ENCODE measurements at regions not wholly inside any gene's neighbourhood (a gene's known extent, or its start where the extent isn't known, plus 50 kb on each side); places are given as distances from the start of the nearest gene placed in this dataset.

GRCh38 chr3:109897734-109898133 lies 560.4 kb upstream of the DPPA4 start:
- TF ChIP-seq, protein P1, sequence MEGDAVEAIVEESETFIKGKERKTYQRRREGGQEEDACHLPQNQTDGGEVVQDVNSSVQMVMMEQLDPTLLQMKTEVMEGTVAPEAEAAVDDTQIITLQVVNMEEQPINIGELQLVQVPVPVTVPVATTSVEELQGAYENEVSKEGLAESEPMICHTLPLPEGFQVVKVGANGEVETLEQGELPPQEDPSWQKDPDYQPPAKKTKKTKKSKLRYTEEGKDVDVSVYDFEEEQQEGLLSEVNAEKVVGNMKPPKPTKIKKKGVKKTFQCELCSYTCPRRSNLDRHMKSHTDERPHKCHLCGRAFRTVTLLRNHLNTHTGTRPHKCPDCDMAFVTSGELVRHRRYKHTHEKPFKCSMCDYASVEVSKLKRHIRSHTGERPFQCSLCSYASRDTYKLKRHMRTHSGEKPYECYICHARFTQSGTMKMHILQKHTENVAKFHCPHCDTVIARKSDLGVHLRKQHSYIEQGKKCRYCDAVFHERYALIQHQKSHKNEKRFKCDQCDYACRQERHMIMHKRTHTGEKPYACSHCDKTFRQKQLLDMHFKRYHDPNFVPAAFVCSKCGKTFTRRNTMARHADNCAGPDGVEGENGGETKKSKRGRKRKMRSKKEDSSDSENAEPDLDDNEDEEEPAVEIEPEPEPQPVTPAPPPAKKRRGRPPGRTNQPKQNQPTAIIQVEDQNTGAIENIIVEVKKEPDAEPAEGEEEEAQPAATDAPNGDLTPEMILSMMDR (IDR thresholded peaks at IDR 0.05; ENCODE audit: control extremely low read depth, extremely low read depth, low read depth, missing control alignments) = no peak
- ChIA-PET CTCF (interaction anchor here (1.2 to 1.3 kb wide), 2 partner anchors 9 to 13 kb away, joined by 3 to 4 read pairs; no protein-coding TSS in a partner anchor), POLR2A (no interaction called here)
- DNase-seq (ENCODE audit: extremely low spot score) = no peak

- TF ChIP-seq, protein P1 (IDR thresholded peaks at IDR 0.05; ENCODE audit: control extremely low read depth, extremely low read depth, low read depth, missing control alignments) = no peak
- no peak for DNase-seq (ENCODE audit: extremely low spot score)
- POLR2A ChIA-PET = no interaction called here
- CTCF ChIA-PET = no interaction called here
These were observed 562.6 kb upstream of the DPPA4 start for GRCh38 chr3:109899925-109900324.

GRCh38 chr3:109900783-109901182 lies 563.4 kb upstream of the DPPA4 start:
- POLR2A ChIA-PET = no interaction called here
- TF ChIP-seq, protein P1 (IDR thresholded peaks at IDR 0.05; ENCODE audit: control extremely low read depth, extremely low read depth, low read depth, missing control alignments) = no peak
- CTCF ChIA-PET = no interaction called here
- no peak for DNase-seq (ENCODE audit: extremely low spot score)

DNA sequence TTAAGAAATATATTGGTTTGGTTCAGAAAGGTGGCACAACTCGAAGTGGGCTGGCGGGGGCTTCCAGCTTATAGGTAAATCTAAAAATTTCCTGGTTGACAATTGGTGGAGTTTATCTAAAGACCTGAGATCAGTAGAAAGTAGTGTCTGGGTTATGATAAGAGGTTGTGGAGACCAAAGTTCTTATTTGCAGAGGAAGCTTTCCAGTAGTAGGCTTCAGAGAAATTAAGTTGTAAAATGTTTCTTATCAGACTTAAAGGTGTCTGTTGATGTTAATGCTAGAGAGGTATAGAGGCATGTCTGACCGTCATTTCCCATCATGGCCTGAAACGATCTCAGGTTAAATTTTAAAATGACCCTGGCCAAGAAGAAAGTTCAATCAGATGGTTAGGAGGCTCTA lies 565.2 kb upstream of the DPPA4 start:
- CTCF ChIA-PET = interaction anchor here (0.7 to 1.4 kb wide), 3 partner anchors 8 to 17 kb away, joined by 3 to 6 read pairs (median 4); no protein-coding TSS in a partner anchor
- TF ChIP-seq, protein P1 (IDR thresholded peaks at IDR 0.05; ENCODE audit: control extremely low read depth, extremely low read depth, low read depth, missing control alignments) = no peak
- POLR2A ChIA-PET = no interaction called here
- no peak for DNase-seq (ENCODE audit: extremely low spot score)

DNA sequence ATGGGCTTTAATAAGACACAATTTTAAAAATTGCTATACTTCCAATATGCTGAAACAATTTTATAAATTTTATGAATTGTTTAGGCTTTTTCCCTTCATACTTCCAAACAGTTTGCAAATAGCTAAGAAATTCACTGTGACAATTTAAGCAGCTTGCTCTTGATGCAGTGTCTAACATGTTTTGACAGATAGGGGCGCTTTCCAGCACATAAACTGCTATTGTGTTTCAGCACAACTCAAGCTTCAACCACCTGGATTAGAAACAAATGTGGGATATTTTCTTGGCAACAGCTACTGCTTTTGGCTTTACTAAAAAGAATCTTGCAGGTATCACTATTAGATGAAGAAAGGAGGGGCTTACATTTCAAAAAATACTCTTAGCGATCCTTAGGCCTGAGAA lies 565.8 kb upstream of the DPPA4 start:
- ChIA-PET CTCF (interaction anchor here (1.3 kb wide), 1 partner anchor 11 kb away, joined by 4 read pairs; no protein-coding TSS in a partner anchor), POLR2A (no interaction called here)
- DNase-seq (ENCODE audit: extremely low spot score) = no peak
- TF ChIP-seq, protein P1 (IDR thresholded peaks at IDR 0.05; ENCODE audit: control extremely low read depth, extremely low read depth, low read depth, missing control alignments) = no peak

DNA sequence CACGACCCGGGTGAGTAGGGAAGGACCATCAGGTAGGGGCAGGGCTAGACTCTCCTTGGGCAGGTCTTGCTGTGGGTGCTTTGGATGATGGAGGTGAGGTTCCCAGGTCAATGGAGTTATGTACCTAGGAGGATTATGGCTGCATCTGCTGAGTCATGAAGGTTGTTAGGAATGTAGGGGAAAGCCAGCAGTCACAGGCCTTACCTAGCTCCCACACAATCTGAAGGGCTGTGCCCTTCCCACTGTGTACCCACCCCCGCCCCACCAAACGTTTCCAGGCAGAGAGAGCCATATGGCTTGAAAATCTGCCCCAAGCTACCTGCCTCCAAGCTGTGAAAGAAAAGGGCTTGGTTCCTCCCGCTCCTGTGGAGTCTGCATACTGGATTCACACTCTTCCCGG lies 573.4 kb upstream of the DPPA4 start:
- DNase-seq (ENCODE audit: extremely low spot score) = no peak
- POLR2A ChIA-PET = no interaction called here
- TF ChIP-seq, protein P1 (IDR thresholded peaks at IDR 0.05; ENCODE audit: control extremely low read depth, extremely low read depth, low read depth, missing control alignments) = no peak
- CTCF ChIA-PET = interaction anchor here (0.8 to 2.0 kb wide), 2 partner anchors 9 to 13 kb away, joined by 3 to 6 read pairs; no protein-coding TSS in a partner anchor

GRCh38 chr3:109918740-109919139 lies 581.4 kb upstream of the DPPA4 start:
- POLR2A ChIA-PET = no interaction called here
- DNase-seq (ENCODE audit: extremely low spot score) = no peak
- CTCF ChIA-PET = no interaction called here
- TF ChIP-seq, protein P1 (IDR thresholded peaks at IDR 0.05; ENCODE audit: control extremely low read depth, extremely low read depth, low read depth, missing control alignments) = no peak

All from GM10248 (cell line).